Panc1 (cell line): ENCODE measurements at regions not wholly inside any gene's neighbourhood (a gene's known extent, or its start where the extent isn't known, plus 50 kb on each side); places are given as distances from the start of the nearest gene placed in this dataset.

Source experiments
- ATAC-seq: fragments of 200-7000 bp; cut with Tn5 transposase; 2 replicates; pipeline ENCODE4 v1.9.1; 2020; ENCODE audit warnings: mild to moderate bottlenecking, moderate library complexity
- BruUV-seq: library from RNA; stranded (reverse); fragments of 400-500 nt; replicated peaks from 2 replicates; lab custom pipeline; 2021; lab: Mats Ljungman, UMichigan
- CTCF ChIA-PET: fragments of 300-600 bp; sonication (Branson Sonifier 250); formaldehyde crosslinking; loops from one replicate; lab custom pipeline; 2022; ENCODE audit warnings: antibody characterized with exemption; lab: Charles Lee
- POLR2A ChIA-PET: fragments of 300-600 bp; sonication (Branson Sonifier 250); formaldehyde crosslinking; loops from one replicate; lab custom pipeline; 2022; ENCODE audit warnings: antibody characterized with exemption; lab: Charles Lee
- DNase-seq: peaks from one replicate; pipeline ENCODE4 v3.0.0-alpha.2; 2010; ENCODE audit warnings: low read depth, low spot score
- H3K27ac ChIP-seq: 2 replicates; pipeline ENCODE4 v1.5.1; 2011; ENCODE audit warnings: mild to moderate bottlenecking, low read length, inconsistent platforms
- H3K27me3 ChIP-seq: fragments of 200-500 bp; sonication (Bioruptor generic); 2 replicates; pipeline ENCODE4 v1.6.0; 2014; ENCODE audit warnings: low read length, inconsistent platforms; ENCODE audit not compliant: control insufficient read depth, insufficient read depth
- H3K36me3 ChIP-seq: fragments of 200-500 bp; sonication (Bioruptor generic); 2 replicates; pipeline ENCODE4 v1.5.1; 2014; ENCODE audit warnings: inconsistent platforms, mild to moderate bottlenecking, low read length, moderate library complexity; ENCODE audit not compliant: control insufficient read depth, insufficient read depth
- H3K4me1 ChIP-seq: 2 replicates; pipeline ENCODE4 v1.5.1; 2011; ENCODE audit warnings: inconsistent platforms, mild to moderate bottlenecking, low read length, moderate library complexity; ENCODE audit not compliant: control insufficient read depth, insufficient read depth
- H3K4me3 ChIP-seq, 2 experiments: 2 replicates each; pipeline ENCODE4 v1.5.1; 2011 to 2012; ENCODE audit warnings: low read depth in 2 of 2, low read length in 2 of 2, mild to moderate bottlenecking in 2 of 2, inconsistent platforms in 1 of 2, moderate library complexity in 1 of 2
- H3K9me3 ChIP-seq: fragments of 200-500 bp; sonication (Bioruptor generic); 2 replicates; pipeline ENCODE4 v1.5.1; 2014; ENCODE audit warnings: low read depth, mild to moderate bottlenecking, inconsistent platforms, low read length, moderate library complexity; ENCODE audit not compliant: control insufficient read depth, insufficient read depth
- POLR2AphosphoS5 ChIP-seq: IDR thresholded peaks from 2 replicates; pipeline ENCODE4 v1.6.1; 2012; ENCODE audit warnings: mild to moderate bottlenecking, low read depth, low read length, moderate library complexity
- SIN3A ChIP-seq: IDR thresholded peaks from 2 replicates; pipeline ENCODE4 v1.6.1; 2012; ENCODE audit warnings: low read depth, mild to moderate bottlenecking, low read length, moderate library complexity, borderline replicate concordance; ENCODE audit not compliant: insufficient read depth
- TCF7L2 ChIP-seq: IDR thresholded peaks from 2 replicates; pipeline ENCODE4 v1.6.1; 2011; ENCODE audit warnings: mild to moderate bottlenecking, low read depth, low read length, inconsistent platforms
- in situ Hi-C: cut with HindIII; loops from 2 replicates; pipeline ENCODE4 v1.10.0; 2016; ENCODE audit warnings: low sequenced_read_pairs, low pct_unique_long_range_greater_than_20kb
- intact Hi-C: fragments of 100-400 bp; cut with micrococcal nuclease; formaldehyde crosslinking; loops from one replicate; pipeline ENCODE4 v1.10.0; 2022; ENCODE audit not compliant: unreplicated experiment
- TF ChIP-seq, protein P1 (sequence below), 2 experiments: IDR thresholded peaks; 2 replicates each; pipeline ENCODE4 v1.6.1; 2011 to 2012; ENCODE audit warnings: low read depth in 2 of 2, control low read depth in 1 of 2, low read length in 1 of 2, mild to moderate bottlenecking in 1 of 2, moderate library complexity in 1 of 2; ENCODE audit not compliant: insufficient read depth in 1 of 2
- TF ChIP-seq, protein P2 (sequence below): fragments of 450-650 bp; IDR thresholded peaks from 2 replicates; pipeline ENCODE4 v1.5.1; 2017; ENCODE audit warnings: mild to moderate bottlenecking

DNA sequence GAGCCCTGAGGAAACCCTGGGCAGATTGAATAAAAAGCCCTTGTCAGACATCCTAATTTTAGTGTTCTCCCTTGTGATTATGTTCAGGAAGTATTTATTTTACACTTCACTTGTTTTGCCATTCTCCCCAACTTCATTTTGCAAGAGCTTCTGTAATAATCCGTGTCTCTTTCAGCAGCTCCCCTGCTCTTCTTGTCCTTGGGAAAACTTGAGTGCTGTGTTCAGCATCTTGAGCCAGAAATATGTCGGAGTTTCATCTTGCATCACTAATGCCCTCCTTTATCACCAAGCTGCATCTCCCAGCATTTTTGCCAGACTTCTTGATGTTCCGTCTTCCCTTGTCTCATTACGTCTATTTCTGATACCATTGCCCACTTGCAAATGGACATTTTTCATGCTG, 486.5 kb upstream of the EEF2KMT start:
- TF ChIP-seq TCF7L2, result no peak
- TF ChIP-seq, protein P1, sequence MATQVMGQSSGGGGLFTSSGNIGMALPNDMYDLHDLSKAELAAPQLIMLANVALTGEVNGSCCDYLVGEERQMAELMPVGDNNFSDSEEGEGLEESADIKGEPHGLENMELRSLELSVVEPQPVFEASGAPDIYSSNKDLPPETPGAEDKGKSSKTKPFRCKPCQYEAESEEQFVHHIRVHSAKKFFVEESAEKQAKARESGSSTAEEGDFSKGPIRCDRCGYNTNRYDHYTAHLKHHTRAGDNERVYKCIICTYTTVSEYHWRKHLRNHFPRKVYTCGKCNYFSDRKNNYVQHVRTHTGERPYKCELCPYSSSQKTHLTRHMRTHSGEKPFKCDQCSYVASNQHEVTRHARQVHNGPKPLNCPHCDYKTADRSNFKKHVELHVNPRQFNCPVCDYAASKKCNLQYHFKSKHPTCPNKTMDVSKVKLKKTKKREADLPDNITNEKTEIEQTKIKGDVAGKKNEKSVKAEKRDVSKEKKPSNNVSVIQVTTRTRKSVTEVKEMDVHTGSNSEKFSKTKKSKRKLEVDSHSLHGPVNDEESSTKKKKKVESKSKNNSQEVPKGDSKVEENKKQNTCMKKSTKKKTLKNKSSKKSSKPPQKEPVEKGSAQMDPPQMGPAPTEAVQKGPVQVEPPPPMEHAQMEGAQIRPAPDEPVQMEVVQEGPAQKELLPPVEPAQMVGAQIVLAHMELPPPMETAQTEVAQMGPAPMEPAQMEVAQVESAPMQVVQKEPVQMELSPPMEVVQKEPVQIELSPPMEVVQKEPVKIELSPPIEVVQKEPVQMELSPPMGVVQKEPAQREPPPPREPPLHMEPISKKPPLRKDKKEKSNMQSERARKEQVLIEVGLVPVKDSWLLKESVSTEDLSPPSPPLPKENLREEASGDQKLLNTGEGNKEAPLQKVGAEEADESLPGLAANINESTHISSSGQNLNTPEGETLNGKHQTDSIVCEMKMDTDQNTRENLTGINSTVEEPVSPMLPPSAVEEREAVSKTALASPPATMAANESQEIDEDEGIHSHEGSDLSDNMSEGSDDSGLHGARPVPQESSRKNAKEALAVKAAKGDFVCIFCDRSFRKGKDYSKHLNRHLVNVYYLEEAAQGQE (IDR thresholded peaks at IDR 0.05; ENCODE audit: insufficient read depth in 1 of 2, low read depth in 2 of 2, low read length in 1 of 2), result no peak
- no peak for TF ChIP-seq SIN3A
- TF ChIP-seq, protein P2, sequence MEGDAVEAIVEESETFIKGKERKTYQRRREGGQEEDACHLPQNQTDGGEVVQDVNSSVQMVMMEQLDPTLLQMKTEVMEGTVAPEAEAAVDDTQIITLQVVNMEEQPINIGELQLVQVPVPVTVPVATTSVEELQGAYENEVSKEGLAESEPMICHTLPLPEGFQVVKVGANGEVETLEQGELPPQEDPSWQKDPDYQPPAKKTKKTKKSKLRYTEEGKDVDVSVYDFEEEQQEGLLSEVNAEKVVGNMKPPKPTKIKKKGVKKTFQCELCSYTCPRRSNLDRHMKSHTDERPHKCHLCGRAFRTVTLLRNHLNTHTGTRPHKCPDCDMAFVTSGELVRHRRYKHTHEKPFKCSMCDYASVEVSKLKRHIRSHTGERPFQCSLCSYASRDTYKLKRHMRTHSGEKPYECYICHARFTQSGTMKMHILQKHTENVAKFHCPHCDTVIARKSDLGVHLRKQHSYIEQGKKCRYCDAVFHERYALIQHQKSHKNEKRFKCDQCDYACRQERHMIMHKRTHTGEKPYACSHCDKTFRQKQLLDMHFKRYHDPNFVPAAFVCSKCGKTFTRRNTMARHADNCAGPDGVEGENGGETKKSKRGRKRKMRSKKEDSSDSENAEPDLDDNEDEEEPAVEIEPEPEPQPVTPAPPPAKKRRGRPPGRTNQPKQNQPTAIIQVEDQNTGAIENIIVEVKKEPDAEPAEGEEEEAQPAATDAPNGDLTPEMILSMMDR, result no peak
- no peak for TF ChIP-seq POLR2AphosphoS5
- in situ Hi-C loops, result no loop called here
- DNase-seq, result no peak
- H3K4me3 ChIP-seq, result no peak overlapping the region
- POLR2A ChIA-PET, result no interaction called here
- no peaks in the 10 kb centered on the region for H3K27me3 ChIP-seq
- CTCF ChIA-PET, result no interaction called here
- intact Hi-C loops, result no loop called here
- H3K4me1 ChIP-seq, result no peaks in the 10 kb centered on the region
- ATAC-seq, result no peak
- no peaks in the 10 kb centered on the region for H3K9me3 ChIP-seq
- BruUV-seq, result no TSS peak
- H3K27ac ChIP-seq, result no peak overlapping the region
- no peaks in the 10 kb centered on the region for H3K36me3 ChIP-seq

DNA sequence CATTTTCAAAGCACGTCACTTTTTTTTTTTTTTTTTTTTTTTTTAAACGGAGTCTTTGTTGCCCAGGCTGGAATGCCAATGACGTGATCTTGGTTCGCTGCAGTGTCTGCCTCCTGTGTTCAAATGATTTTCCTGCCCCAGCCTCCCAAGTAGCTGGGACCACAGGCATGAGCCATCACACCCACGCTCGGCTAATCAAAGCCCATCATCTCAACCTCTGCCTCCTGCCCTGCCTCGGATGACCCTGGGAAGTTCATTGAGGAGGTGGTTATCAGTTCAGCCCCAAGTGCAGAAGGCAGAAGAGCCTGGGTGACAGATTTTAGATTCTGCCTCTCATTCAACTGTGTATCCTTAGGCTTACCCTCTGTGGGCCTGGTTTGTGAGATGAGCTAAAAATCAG, 484.9 kb upstream of the EEF2KMT start:
- no peaks in the 10 kb centered on the region for H3K9me3 ChIP-seq
- TF ChIP-seq, protein P1 (IDR thresholded peaks at IDR 0.05; ENCODE audit: insufficient read depth in 1 of 2, low read depth in 2 of 2, low read length in 1 of 2), result no peak
- TF ChIP-seq SIN3A (no peak), TCF7L2 (no peak), POLR2AphosphoS5 (no peak)
- TF ChIP-seq, protein P2, result no peak
- CTCF ChIA-PET, result interaction anchor here (0.7 kb wide), 1 partner anchor 431 kb away, joined by 18 read pairs; no protein-coding TSS in a partner anchor

More for the DNA sequence above, 484.9 kb upstream of the EEF2KMT start:
- BruUV-seq, result no TSS peak
- POLR2A ChIA-PET, result no interaction called here
- Histone ChIP-seq H3K4me1 (no peaks in the 10 kb centered on the region), H3K27ac (no peak overlapping the region), H3K27me3 (no peaks in the 10 kb centered on the region), H3K4me3 (no peak overlapping the region), H3K36me3 (no peaks in the 10 kb centered on the region)
- no peak for DNase-seq
- in situ Hi-C loops, result no loop called here
- no peak for ATAC-seq
- intact Hi-C loops, result no loop called here
